ENCODE measurements at regions not wholly inside any gene's neighbourhood (a gene's known extent, or its start where the extent isn't known, plus 50 kb on each side); places are given as distances from the start of the nearest gene placed in this dataset.

GRCh38 chr16:82433042-82433441, 193.7 kb upstream of the CDH13 start:
- TF ChIP-seq CTCF (IDR thresholded peaks at IDR 0.05; ENCODE audit: insufficient read depth, low read depth, low read length): no peak

GRCh38 chr16:82432261-82432660, 194.5 kb upstream of the CDH13 start:
- no peak overlapping the region for H3K4me3 ChIP-seq (ENCODE audit: low read depth, low read length)
- no peak for DNase-seq (ENCODE audit: low read depth)
- TF ChIP-seq CTCF (IDR thresholded peaks at IDR 0.05; ENCODE audit: insufficient read depth, low read depth, low read length): no peak

More at GRCh38 chr16:82433042-82433441, 193.7 kb upstream of the CDH13 start:
- H3K4me3 ChIP-seq (ENCODE audit: low read depth, low read length): no peak overlapping the region
- DNase-seq (ENCODE audit: low read depth): no peak

- no peak for DNase-seq (ENCODE audit: low read depth)
- no peak for TF ChIP-seq CTCF (IDR thresholded peaks at IDR 0.05; ENCODE audit: insufficient read depth, low read depth, low read length)
- H3K4me3 ChIP-seq (ENCODE audit: low read depth, low read length): no peak overlapping the region
Observed at GRCh38 chr16:82425661-82426060, 201.1 kb upstream of the CDH13 start.

GRCh38 chr16:82421851-82422250, 204.9 kb upstream of the CDH13 start:
- no peak overlapping the region for H3K4me3 ChIP-seq (ENCODE audit: low read depth, low read length)
- no peak for DNase-seq (ENCODE audit: low read depth)

GRCh38 chr16:82419332-82419731, 207.4 kb upstream of the CDH13 start:
- TF ChIP-seq CTCF (IDR thresholded peaks at IDR 0.05; ENCODE audit: insufficient read depth, low read depth, low read length): no peak
- DNase-seq (ENCODE audit: low read depth): no peak
- no peak overlapping the region for H3K4me3 ChIP-seq (ENCODE audit: low read depth, low read length)

More at GRCh38 chr16:82421851-82422250, 204.9 kb upstream of the CDH13 start:
- no peak for TF ChIP-seq CTCF (IDR thresholded peaks at IDR 0.05; ENCODE audit: insufficient read depth, low read depth, low read length)

GRCh38 chr16:82414476-82414875, 212.3 kb upstream of the CDH13 start:
- no peak for DNase-seq (ENCODE audit: low read depth)
- no peak for TF ChIP-seq CTCF (IDR thresholded peaks at IDR 0.05; ENCODE audit: insufficient read depth, low read depth, low read length)

GRCh38 chr16:82412770-82413169, 214.0 kb upstream of the CDH13 start:
- no peak overlapping the region for H3K4me3 ChIP-seq (ENCODE audit: low read depth, low read length)
- DNase-seq (ENCODE audit: low read depth): no peak
- no peak for TF ChIP-seq CTCF (IDR thresholded peaks at IDR 0.05; ENCODE audit: insufficient read depth, low read depth, low read length)

More at GRCh38 chr16:82414476-82414875, 212.3 kb upstream of the CDH13 start:
- no peak overlapping the region for H3K4me3 ChIP-seq (ENCODE audit: low read depth, low read length)
